HG03045 (cell line): ENCODE measurements at regions not wholly inside any gene's neighbourhood (a gene's known extent, or its start where the extent isn't known, plus 50 kb on each side); places are given as distances from the start of the nearest gene placed in this dataset.

Experiments used
- ATAC-seq: cut with Tn5 transposase; IDR thresholded peaks from one replicate; pipeline ENCODE4 v1.9.1; 2021; ENCODE audit warnings: mild to moderate bottlenecking, moderate library complexity; ENCODE audit not compliant: unreplicated experiment

DNA sequence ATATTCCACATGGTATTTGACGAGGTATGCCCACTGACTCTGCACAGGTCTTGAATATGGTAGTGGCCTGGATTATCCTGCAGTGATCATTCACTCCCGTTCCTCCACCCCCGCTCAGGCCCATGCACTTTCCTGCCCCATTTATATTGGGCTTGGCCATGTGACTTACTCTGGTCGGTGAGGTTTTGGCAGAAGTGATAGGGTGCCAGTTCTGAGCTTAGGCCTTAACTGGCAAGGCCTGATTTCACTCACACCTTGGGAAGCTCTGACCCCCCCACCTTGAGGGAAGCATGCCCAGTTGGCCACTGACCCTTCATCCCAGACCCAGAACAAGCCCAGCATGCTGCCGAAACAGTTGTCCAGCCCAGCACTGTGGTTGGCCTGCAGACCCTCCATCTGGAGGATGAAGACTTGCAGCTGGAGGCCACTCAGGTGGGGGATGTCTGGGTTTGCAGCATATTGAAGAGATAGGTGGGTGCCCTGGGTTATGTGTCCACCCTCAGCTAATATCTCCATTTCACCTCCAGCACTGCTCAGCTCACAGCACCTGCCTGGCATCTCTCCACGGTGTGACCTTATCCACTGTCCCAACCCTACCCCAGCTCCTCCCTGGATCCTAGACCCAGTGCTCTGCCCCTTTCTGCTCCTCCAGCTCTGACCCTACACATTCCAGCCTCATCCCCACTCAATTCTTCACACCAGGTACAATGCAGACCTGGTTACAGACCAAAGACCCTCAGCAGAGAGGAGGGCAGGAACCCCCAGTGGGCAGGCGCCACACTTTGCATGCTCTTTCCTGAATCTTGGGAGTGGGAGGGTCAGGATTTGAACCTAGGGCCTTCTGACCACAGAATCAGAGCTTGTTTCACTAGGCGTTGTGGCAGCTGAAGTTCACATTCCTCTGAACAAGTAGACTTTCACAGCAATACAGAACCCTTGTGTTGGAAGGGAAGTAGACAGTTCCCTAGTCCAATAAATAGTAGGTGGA lies 138.1 kb upstream of the CHST15 start:
- ATAC-seq = no peak

DNA sequence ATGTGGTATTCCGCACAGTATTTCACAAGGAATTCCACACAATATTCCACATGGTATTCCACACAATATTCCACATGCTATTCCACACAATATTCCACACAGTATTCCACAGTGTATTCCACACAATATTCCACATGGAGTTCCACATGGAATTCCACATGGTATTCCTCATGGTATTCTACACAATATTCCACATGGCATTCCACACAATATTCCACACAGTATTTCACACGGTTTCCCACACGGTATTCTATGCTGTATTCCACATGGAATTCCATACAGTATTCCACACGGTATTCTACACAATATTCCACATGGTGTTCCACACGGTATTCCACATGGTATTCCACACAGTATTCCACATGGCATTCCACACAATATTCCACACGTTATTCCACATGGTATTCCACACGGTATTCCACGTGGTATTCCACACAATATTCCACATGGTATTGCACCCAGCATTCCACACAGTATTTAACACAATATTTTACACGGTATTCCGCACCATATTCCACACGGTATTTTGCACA lies 137.3 kb upstream of the CHST15 start:
- ATAC-seq = no peak

DNA sequence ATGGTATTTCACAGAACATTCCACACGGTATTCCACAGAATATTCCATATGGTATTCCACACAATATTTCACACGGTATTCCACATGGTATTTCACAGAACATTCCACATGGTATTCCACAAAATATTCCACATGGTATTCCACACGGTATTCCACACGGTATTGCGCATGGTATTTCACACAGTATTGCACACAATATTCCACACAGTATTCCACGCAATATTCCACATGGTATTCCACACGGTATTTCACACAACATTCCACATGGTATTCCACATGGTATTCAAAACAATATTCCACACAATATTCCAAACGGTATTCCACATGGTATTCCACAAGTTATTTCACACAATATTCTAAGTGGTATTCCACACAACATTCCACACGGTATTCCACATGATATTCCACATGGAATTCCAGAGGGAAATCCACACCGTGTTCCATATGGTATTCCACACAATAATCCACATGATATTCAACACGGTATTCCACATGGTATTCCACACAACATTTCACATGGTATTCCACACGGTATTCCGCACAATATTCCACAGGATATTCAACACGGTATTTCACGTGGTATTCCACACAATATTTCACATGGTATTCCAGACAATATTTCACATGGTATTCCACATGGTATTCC lies 136.7 kb upstream of the CHST15 start:
- ATAC-seq = no peak

DNA sequence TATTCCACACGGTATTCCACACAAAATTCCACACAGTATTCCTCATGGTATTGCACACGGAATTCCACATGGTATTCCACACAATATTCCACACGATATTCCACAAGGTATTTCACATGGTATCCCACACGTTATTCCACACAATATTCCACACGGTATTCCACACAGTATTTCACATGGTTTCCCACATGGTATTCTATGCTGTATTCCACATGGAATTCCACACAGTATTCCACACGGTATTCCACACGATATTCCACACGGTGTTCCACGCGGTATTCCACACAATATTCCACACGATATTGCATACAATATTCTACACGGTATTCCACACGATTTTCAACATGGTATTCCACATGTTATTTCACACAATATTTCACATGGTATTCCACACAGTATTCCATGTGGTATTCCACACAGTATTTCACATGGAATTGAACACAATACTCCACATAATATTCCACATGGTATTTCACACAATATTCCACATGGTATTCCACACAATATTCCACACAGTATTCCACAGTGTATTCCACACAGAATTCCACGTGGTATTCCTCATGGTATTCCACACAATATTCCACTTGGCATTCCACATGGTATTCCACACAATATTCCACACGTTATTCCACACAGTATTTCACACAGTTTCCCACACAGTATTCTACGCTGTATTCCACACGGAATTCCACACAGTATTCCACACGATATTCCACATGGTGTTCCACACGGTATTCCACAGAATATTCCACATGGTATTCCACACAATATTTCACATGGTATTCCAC lies 136.0 kb upstream of the CHST15 start:
- ATAC-seq = no peak

DNA sequence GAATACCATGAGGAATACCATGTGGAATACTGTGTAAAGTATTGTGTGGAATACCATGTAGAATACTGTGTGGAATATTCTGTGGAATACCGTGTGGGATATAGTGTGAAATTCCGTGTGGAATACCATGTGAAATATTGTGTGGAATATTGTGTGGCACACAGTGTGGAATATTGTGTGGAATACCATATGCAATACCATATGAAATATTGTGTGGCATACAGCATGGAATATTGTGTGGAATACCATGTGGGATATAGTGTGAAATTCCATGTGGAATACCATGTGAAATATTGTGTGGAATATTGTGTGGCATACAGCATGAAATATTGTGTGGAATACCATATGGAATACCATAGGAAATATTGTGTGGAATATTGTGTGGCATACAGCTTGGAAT lies 135.1 kb upstream of the CHST15 start:
- no peak for ATAC-seq

DNA sequence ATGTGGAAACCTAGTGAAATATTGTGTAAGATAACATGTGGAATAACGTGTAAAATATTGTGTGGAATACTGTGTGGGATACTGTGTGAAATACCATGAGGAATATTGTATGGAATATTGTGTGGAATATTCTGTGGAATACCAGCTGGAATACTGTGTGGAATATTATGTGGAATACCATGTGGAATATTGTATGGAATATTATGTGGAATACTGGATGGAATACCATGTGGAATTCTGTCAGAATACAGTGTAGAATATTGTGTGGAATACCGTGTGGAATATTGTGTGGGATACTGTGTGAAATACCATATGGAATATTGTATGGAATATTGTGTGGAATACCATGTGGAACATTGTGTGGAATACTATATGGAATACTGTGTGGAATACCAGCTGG lies 134.6 kb upstream of the CHST15 start:
- ATAC-seq = no peak

DNA sequence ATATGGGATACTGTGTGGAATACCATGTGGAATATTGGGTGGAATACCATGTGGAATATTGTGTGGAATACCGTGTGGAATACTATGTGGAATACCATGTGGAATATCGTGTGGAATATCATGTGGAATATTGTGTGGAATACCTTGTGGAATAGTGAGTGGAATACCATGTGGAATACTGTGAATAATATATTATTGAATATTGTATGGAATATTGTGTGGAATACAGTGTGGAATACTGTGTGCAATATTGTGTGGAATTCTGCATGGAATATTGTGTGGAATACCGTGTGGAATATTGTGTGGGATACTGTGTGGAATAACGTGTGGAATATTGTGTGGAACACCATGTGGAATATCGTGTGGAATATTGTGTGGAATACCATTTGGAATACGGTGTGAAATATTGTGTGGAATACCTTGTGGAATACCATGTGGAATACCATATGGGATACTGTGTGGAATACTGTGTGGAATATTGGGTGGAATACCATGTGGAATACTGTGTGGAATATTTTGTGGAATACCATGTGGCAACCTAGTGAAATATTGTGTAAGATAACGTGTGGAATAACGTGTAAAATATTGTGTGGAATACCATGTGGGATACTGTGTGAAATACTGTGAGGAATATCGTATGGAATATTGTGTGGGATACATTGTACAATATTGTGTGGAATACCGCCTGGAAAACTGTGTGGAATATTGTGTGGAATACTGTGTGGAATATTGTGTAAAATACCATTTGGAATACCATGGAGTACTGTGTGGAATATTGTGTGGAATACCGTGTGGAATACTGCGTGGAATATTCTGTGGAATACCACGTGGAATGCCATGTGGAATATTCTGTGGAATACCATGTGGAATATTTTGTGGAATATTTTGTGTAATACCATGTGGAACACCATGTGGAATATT lies 133.9 kb upstream of the CHST15 start:
- no peak for ATAC-seq

DNA sequence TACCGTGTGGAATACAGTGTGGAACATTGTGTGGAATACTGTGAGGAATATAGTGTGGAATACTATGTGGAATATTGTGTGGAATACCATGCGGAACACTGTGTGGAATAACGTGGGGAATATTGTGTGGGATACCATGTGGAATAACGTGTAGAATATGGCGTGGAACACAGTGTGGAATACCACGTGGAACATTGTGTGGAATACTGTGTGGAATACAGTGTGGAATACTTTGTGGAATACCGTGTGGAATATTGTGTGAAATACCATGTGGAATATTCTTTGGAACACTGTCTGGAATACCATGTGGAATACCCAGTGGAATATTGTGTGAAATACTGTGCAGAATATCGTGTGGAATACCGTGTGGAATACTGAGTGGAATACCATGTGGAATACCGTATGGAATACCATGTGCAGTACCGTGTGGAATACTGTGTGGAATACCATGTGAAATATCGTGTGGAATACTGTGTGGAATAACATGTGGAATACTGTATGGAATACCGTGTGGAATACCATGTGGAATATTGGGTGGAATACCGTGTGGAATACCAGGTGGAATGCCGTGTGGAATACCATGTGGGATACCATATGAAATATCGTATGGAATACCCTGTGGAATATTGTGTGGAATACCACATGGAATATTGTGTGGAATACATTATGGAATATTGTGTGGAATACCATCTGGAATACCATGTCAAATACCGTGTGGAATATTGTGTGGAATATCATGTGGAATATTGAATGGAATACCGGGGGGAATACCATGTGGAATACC lies 133.1 kb upstream of the CHST15 start:
- ATAC-seq = no peak

DNA sequence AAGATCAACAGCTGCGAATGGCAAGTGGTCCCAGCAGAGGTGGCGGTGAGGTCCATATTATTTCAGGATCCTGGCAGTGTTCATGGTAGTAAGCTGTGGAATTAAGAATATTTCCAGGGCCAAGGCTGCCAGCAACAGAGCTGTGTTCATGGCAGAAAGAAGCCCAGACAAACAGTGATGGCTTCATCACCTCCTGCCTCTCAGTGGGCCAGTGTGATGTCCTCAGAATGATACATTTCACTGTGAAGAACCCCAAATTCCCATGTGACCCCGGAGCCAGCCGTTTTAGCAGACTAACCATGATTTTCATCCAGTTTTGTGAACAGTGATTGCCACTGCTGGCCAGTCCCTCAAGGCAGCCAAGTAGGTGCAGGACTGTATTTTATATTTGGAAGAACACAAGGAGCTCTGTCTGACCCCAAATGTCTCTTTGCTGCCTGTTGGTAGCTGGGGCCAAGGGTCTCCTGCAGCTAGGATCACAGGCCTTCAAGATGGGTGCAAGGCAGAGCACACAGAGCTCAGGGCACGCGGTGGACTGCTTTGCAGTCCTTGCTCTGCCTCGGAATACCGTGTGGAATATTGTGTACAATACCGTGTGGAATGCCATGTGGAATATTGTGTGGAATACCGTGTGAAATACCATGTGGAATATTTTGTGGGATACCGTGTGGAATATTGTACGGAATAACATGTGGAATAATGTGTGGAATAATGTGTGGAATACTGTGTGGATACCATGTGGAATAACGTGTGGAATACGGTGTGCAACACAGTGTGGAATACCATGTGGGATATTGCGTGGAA lies 132.3 kb upstream of the CHST15 start:
- ATAC-seq = no peak

DNA sequence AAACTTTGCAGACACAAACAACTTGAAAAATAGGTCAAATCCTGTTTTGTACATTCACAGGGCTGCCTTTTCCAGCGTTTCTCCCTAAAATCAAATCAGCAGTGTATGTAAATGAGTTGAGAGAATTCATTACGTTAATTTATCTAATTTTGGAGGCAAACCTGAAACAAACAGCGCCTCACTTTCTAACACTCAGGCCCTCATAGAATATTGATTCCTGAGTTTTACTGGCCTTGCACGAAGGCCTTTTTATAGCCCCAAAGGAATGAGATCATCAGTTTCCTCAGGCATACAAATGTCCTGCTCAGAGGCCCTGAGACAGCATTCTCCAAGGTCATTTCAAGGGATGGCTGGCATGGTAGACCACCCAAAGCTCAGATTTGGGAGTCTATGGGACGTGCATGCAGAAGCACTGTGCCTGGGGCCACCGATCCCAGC lies 131.7 kb upstream of the CHST15 start:
- ATAC-seq = no peak

DNA sequence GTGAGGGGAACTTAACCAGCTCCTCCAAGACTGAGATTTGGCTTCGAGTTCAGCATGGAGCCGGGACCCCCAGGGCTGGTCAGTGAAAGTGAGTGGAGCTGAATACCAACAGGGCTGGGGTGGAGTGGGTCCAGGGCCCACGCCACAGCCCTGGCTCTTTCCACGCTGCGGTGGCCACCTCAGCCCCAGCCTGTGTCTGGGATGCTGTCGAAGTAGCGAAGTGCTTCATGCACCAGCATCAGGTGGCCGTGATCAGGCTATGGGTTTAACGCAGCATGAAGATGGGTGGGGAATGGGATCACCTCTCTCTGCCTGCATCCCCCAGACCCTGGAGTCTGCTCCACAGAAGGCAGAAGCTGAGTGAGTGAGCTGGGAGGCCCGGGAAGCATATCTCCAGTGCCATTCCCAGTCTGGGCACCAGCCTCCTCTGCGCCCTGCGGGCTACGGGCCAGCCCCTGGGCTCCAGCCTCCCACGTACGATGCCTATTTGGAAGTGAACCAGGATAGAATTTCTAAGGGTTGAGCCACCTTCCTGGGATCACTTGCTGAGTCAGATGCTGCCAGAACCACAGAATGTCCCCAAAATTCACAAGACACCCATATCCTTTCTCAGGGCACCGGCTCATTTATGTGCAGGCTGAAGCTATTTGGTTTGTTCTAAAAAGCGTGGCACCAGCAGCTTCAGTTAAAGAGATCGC lies 131.1 kb upstream of the CHST15 start:
- no peak for ATAC-seq

DNA sequence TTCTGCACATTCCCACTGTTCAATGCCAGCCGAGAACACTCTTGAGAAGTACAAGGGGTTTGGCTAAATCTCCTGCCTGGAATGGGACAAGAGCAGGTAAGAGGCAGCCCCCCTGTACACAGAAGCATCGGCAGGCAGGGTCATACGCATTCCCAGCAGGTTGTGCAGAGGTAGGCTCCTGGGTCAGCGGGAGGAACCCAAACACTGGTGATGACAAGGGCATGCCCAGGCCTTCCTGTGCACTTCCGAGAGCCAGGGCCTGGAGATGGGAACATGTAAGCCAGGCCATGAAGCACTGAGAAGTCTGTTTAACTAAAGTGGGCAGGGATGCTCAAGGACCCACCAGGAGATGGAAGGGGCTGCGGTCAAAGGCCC lies 130.3 kb upstream of the CHST15 start:
- ATAC-seq = no peak

DNA sequence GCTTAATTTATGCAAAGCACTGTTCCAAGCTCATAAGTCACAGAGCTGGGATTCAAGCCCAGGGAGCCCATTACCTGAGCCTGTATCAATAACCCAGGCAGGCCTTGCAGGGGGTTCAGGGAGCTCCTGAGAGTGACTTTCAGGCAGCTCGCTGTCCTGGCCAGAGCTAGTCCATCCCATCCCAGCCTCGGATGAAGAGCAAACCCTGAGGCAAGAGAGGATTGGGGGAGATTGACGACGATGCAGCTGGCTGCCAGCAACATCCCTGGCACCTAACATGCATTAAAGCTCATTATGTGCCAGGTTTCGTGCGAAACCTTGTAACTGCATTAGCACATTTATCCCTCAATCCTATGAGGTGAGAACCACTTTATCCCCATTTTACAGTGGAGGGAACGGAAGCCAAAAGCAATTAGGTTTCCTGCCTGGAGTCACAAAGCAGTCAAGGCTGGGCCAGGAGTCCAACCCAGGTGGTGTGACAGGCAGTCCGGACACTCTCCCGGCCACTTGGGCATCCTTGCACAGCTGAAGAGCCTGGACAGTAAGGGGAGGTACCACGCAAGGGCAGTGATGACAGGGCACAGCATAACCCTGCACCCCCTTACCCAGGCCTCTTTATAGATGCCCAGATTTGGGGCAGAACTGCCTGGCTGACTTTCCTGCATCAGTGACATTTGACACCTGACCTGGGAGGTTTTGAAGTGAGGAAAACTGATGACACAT lies 129.8 kb upstream of the CHST15 start:
- ATAC-seq = no peak

DNA sequence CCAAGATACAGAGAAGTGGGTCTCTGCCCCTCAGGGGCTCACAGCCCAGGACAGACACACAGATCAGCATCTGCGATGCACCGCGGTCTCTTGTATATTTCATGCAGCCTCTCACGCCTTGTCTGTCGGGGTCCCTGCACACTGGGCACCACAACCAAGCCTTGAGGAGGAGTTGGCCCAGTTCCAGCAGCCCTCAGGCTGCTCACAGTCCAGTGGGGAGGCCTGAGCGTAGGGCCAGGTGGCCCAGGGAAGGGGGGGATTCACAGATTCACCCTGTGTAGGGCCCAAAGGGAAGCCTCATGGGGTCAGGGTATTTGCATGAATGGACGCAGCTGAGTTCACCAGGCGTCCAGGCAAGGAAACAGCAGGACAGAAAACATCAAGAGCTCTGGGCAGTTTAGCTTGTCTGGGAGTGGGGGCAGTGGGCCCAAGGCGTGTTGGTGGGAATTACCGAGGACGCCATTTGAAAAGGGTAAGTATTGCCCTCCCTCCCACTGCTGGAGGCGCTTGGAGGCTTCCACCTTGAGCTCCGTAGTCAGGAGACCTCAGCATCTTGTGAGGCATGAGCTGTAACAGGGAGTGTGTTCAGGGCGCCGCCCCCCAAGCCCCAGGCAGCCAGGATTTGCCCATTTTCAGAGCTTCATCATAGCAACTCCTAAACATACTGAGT lies 129.1 kb upstream of the CHST15 start:
- ATAC-seq = no peak

DNA sequence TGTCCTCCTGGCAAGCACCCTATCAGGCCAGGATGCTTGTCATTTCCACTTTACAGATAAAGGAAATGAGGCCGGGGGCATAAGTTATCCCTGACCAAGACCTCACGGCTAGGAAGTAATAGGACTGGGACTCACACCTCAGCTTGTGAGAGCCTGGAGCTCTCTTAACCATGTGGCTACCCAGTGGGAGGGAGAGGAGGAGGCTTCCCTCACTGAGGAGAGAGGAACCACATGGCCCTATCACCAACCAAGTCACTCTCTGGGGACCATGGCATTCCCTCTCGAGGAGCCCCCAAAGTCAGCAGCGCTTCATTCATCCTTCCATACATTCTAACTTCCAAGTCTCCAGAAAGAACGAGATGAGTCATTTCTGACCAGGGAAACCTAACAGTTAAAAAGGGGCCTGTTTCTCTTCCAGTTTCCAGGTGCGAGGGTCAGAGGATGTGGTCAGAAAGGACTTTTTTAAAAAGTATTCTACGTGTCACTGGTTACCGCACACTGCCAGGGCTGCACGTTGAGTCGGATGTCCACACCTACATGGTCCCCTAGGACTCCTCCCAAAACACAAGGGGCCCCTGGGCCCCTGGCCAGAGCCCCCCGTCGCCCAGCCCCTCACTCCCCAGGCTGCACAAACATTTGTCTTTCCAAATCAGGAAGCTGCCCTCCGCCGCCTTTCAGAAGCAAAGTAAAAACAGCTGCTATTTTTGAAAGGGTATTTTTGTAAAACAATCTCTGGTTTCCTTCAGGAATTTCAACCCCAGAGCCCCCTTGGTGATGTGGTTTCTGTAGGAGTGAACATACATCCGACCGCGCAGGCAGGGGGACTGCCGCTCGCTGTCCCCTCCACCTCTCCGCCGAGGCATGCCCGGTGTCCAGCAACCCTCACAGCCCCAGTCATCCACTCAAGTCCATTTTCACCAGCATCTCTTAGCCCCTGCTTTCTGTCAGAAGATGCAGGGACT lies 128.2 kb upstream of the CHST15 start:
- peak; percentile 70 for ATAC-seq

DNA sequence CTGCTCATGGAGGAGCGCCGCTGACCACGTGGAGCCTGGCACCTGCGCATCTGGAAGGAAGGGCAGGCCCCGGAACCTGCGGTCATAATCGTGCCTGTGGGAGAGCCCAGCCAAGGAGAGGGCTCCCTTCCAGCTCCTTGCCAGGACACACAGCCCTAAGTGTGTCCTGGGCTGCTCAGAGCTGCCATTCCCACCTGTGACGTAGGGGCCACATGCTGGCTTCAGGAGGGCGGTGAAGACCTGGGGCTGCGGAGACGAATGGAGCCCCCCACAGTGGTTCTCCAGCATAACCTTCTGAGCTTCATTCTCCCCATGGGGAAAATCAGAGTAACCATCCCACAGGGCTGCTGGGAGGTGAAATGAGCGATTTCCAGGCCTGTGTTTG lies 127.6 kb upstream of the CHST15 start:
- ATAC-seq = no peak
